Psoas muscle (tissue), 7 donors: ENCODE measurements at regions not wholly inside any gene's neighbourhood (a gene's known extent, or its start where the extent isn't known, plus 50 kb on each side); places are given as distances from the start of the nearest gene placed in this dataset.

Experiments
- ATAC-seq, 4 donors: fragments of 200-7000 bp; cut with Tn5 transposase; one replicate each; pipeline ENCODE4 v1.9.1; 2020; ENCODE audit warnings: moderate library complexity in 3 of 4, mild to moderate bottlenecking in 2 of 4
- DNase-seq, 2 donors: peaks; one replicate each; pipeline ENCODE4 v3.0.0-alpha.2; 2020
- H3K27ac ChIP-seq: fragments of 200-600 bp; one replicate; pipeline ENCODE4 v1.8.0; 2022
- H3K27me3 ChIP-seq, 3 donors: fragments of 200-600 bp in 1 of 3; one replicate each; pipeline versions ENCODE4 v1.6.1 to v1.8.0; 2013 to 2022; ENCODE audit warnings: low read length in 2 of 3, mild to moderate bottlenecking in 2 of 3, moderate library complexity in 1 of 3; ENCODE audit not compliant: insufficient read depth in 3 of 3
- H3K36me3 ChIP-seq, 2 donors: fragments of 200-600 bp in 1 of 2; one replicate each; pipeline versions ENCODE4 v1.6.1 to v1.8.0; 2013 to 2022; ENCODE audit warnings: low read depth in 1 of 2, mild to moderate bottlenecking in 1 of 2, moderate library complexity in 1 of 2; ENCODE audit not compliant: insufficient read depth in 1 of 2
- H3K4me1 ChIP-seq: fragments of 200-600 bp; one replicate; pipeline ENCODE4 v1.8.0; 2022
- H3K4me3 ChIP-seq: fragments of 200-600 bp; one replicate; pipeline ENCODE4 v1.8.0; 2022; ENCODE audit warnings: mild to moderate bottlenecking
- H3K9me3 ChIP-seq: fragments of 200-600 bp; one replicate; pipeline ENCODE4 v1.8.0; 2022
- CTCF ChIP-seq: fragments of 200-600 bp; IDR thresholded peaks from one replicate; pipeline ENCODE4 v1.8.0; 2022; ENCODE audit warnings: antibody characterized with exemption
- WGBS, 3 donors: extraction: QIAGEN DNeasy Blood & Tissue Kit; methylation state at CpG; one replicate each; pipeline versions ENCODE4 v1.1.6 to v1.1.7; 2013; 5-methylcytosine and 5-hydroxymethylcytosine counted together
- intact Hi-C, 2 donors: fragments of 100-400 bp; cut with DNase I; formaldehyde crosslinking; loops; one replicate each; pipeline versions ENCODE4 v1.11.0 to v1.14.2; 2022
- donor health status: healthy with polysubstance abuse.
- donor health status: DM: no; HTN: no; CAD: no; lungs with moderate emphysema.
- donor health status: Bipolar disorder and iron deficiency.
- donor health status: healthy.
- donor health status: DM: yes; HTN: yes; CAD: no.
- donor health status: DM: no; HTN: no; CAD: no.
- donor health status: DM: yes; HTN: yes; CAD: no.

GRCh38 chr9:117545846-117546245 lies 131.0 kb upstream of the ASTN2 start:
- 80 to 86% (median 85%) methylated on average over 1 of the region's 1 CpG for WGBS, 3 donors
- no peaks in the 10 kb centered on the region for H3K4me1 ChIP-seq
- DNase-seq (no peak), ATAC-seq (no peak)
- H3K4me3 ChIP-seq = no peak overlapping the region
- no peaks in the 10 kb centered on the region for H3K27me3 ChIP-seq
- H3K36me3 ChIP-seq = no peaks in the 10 kb centered on the region
- no peak overlapping the region for H3K27ac ChIP-seq
- TF ChIP-seq CTCF = no peak
- intact Hi-C loops = no loop called here
- H3K9me3 ChIP-seq = no peaks in the 10 kb centered on the region

- 29 to 42% (median 31%) methylated on average over 2 of the region's 2 CpGs for WGBS, 3 donors
- intact Hi-C loops = no loop called here
- H3K9me3 ChIP-seq = no peaks in the 10 kb centered on the region
- no peak for TF ChIP-seq CTCF
- no peaks in the 10 kb centered on the region for H3K36me3 ChIP-seq
- H3K27me3 ChIP-seq = no peaks in the 10 kb centered on the region
- H3K27ac ChIP-seq = no peak overlapping the region
- H3K4me3 ChIP-seq = no peak overlapping the region
- no peak for ATAC-seq
- no peaks in the 10 kb centered on the region for H3K4me1 ChIP-seq
- DNase-seq = no peak
Observed at GRCh38 chr9:117543089-117543488, 128.2 kb upstream of the ASTN2 start.

- no peak for ATAC-seq
- Histone ChIP-seq H3K27me3 (no peaks in the 10 kb centered on the region), H3K4me1 (no peaks in the 10 kb centered on the region), H3K4me3 (no peak overlapping the region), H3K9me3 (no peaks in the 10 kb centered on the region), H3K36me3 (no peaks in the 10 kb centered on the region), H3K27ac (no peak overlapping the region)
- TF ChIP-seq CTCF = no peak
- intact Hi-C loops = no loop called here
- WGBS, 3 donors = 47 to 56% (median 48%) methylated on average over 3 of the region's 3 CpGs
- no peak for DNase-seq
Observed at GRCh38 chr9:117542021-117542420, 127.2 kb upstream of the ASTN2 start.

GRCh38 chr9:117541181-117541580 lies 126.3 kb upstream of the ASTN2 start:
- DNase-seq (no peak), ATAC-seq (no peak)
- Histone ChIP-seq H3K27me3 (no peaks in the 10 kb centered on the region), H3K27ac (no peak overlapping the region), H3K9me3 (no peaks in the 10 kb centered on the region), H3K4me3 (no peak overlapping the region), H3K36me3 (no peaks in the 10 kb centered on the region), H3K4me1 (no peaks in the 10 kb centered on the region)
- intact Hi-C loops = no loop called here
- TF ChIP-seq CTCF = no peak
- 70 to 76% (median 75%) methylated on average over 8 of the region's 8 CpGs for WGBS, 3 donors

- ATAC-seq (no peak), DNase-seq (no peak)
- no peaks in the 10 kb centered on the region for H3K4me1 ChIP-seq
- no peak for TF ChIP-seq CTCF
- intact Hi-C loops = no loop called here
- no peaks in the 10 kb centered on the region for H3K36me3 ChIP-seq
- H3K27me3 ChIP-seq = no peaks in the 10 kb centered on the region
- no peaks in the 10 kb centered on the region for H3K9me3 ChIP-seq
- no peak overlapping the region for H3K27ac ChIP-seq
- H3K4me3 ChIP-seq = no peak overlapping the region
Observed at GRCh38 chr9:117535973-117536372, 121.1 kb upstream of the ASTN2 start.
